ENCODE measurements at regions not wholly inside any gene's neighbourhood (a gene's known extent, or its start where the extent isn't known, plus 50 kb on each side); places are given as distances from the start of the nearest gene placed in this dataset.

DNA sequence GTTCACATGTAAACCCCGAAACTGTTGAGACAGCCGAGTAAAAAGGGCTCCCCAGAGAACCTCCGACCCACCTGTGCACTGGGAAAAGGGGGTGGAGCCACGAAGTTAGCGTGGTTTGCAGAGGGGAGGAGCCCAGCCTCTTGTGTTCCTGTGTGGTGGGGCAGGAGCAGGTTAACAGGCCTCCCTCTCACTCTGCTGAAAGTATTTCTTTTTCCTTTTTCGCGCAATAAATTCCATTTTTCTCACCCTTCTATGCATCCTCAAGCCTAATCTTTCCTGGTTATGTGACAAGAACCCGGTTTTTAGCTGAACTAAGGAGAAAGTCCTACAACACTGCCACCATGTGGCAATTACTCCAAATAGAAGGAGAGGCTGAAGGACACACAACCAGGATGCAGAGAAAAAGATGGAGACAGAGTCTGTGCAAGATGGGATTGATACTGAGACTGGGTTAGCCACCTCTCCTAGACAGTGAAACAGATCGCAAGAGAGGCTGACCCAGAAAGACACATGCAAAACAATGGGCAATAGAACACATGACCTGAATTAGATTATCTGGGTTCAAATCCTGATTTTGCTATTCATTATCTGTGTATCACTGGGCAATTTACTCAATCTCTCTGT, 168.7 kb upstream of the PRSS16 start:
- H3K27ac ChIP-seq (ENCODE audit: extremely low read length, insufficient read depth, low read length) = no peak overlapping the region
- CTCF ChIA-PET (ENCODE audit: low intra/inter-chr PET ratio, low total read pairs) = interaction anchor here (0.7 to 3.9 kb wide), 2 partner anchors 21 to 471 kb away, joined by 3 to 66 read pairs; no protein-coding TSS in a partner anchor
- whole genome bisulfite sequencing (ENCODE audit: low lambda C conversion rate) = 7% methylated on average over 9 of the region's 9 CpGs
- TF ChIP-seq ZBTB3 (CRISPR knock-in tag; IDR thresholded peaks at IDR 0.05; ENCODE audit: borderline replicate concordance, low read depth) (no peak), KLF6 (CRISPR knock-in tag; IDR thresholded peaks at IDR 0.05) (0 out of 2 replicates have a peak, but pooled peaks have one; percentile 32), PITX1 (CRISPR knock-in tag; IDR thresholded peaks at IDR 0.05) (no peak), ZNF33A (CRISPR knock-in tag; IDR thresholded peaks at IDR 0.05; ENCODE audit: borderline replicate concordance) (0 out of 2 replicates have a peak, but pooled peaks have one; percentile 10), ELF1 (CRISPR knock-in tag; IDR thresholded peaks at IDR 0.05) (peak; percentile 21; the same call in 1 of the 2 replicates), RAD21 (CRISPR knock-in tag; IDR thresholded peaks at IDR 0.05) (peak; percentile 85), KDM3A (CRISPR knock-in tag; IDR thresholded peaks at IDR 0.05; ENCODE audit: low read depth) (peak; percentile 53; the same call in 1 of the 2 replicates), CHD2 (IDR thresholded peaks at IDR 0.05; ENCODE audit: low read depth, low read length) (no peak), MAF1 (CRISPR knock-in tag; IDR thresholded peaks at IDR 0.05; ENCODE audit: borderline replicate concordance) (no peak), IRF2 (CRISPR knock-in tag; IDR thresholded peaks at IDR 0.05) (peak; percentile 41; the same call in 1 of the 2 replicates), MTA1 (CRISPR knock-in tag; IDR thresholded peaks at IDR 0.05; ENCODE audit: borderline replicate concordance) (no peak), TCF12 (IDR thresholded peaks at IDR 0.05) (no peak), TCF12 (CRISPR knock-in tag; IDR thresholded peaks at IDR 0.05) (no peak), ZNF570 (CRISPR knock-in tag; IDR thresholded peaks at IDR 0.05; ENCODE audit: borderline replicate concordance) (no peak)
- TF ChIP-seq, protein P1, sequence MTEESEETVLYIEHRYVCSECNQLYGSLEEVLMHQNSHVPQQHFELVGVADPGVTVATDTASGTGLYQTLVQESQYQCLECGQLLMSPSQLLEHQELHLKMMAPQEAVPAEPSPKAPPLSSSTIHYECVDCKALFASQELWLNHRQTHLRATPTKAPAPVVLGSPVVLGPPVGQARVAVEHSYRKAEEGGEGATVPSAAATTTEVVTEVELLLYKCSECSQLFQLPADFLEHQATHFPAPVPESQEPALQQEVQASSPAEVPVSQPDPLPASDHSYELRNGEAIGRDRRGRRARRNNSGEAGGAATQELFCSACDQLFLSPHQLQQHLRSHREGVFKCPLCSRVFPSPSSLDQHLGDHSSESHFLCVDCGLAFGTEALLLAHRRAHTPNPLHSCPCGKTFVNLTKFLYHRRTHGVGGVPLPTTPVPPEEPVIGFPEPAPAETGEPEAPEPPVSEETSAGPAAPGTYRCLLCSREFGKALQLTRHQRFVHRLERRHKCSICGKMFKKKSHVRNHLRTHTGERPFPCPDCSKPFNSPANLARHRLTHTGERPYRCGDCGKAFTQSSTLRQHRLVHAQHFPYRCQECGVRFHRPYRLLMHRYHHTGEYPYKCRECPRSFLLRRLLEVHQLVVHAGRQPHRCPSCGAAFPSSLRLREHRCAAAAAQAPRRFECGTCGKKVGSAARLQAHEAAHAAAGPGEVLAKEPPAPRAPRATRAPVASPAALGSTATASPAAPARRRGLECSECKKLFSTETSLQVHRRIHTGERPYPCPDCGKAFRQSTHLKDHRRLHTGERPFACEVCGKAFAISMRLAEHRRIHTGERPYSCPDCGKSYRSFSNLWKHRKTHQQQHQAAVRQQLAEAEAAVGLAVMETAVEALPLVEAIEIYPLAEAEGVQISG (CRISPR knock-in tag; IDR thresholded peaks at IDR 0.05) = peak; percentile 35; the same call in 1 of the 2 replicates
- TF ChIP-seq, protein P2, sequence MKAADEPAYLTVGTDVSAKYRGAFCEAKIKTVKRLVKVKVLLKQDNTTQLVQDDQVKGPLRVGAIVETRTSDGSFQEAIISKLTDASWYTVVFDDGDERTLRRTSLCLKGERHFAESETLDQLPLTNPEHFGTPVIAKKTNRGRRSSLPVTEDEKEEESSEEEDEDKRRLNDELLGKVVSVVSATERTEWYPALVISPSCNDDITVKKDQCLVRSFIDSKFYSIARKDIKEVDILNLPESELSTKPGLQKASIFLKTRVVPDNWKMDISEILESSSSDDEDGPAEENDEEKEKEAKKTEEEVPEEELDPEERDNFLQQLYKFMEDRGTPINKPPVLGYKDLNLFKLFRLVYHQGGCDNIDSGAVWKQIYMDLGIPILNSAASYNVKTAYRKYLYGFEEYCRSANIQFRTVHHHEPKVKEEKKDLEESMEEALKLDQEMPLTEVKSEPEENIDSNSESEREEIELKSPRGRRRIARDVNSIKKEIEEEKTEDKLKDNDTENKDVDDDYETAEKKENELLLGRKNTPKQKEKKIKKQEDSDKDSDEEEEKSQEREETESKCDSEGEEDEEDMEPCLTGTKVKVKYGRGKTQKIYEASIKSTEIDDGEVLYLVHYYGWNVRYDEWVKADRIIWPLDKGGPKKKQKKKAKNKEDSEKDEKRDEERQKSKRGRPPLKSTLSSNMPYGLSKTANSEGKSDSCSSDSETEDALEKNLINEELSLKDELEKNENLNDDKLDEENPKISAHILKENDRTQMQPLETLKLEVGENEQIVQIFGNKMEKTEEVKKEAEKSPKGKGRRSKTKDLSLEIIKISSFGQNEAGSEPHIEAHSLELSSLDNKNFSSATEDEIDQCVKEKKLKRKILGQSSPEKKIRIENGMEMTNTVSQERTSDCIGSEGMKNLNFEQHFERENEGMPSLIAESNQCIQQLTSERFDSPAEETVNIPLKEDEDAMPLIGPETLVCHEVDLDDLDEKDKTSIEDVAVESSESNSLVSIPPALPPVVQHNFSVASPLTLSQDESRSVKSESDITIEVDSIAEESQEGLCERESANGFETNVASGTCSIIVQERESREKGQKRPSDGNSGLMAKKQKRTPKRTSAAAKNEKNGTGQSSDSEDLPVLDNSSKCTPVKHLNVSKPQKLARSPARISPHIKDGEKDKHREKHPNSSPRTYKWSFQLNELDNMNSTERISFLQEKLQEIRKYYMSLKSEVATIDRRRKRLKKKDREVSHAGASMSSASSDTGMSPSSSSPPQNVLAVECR (CRISPR knock-in tag; IDR thresholded peaks at IDR 0.05; ENCODE audit: borderline replicate concordance) = peak; percentile 31; the same call in 1 of the 2 replicates

More for the DNA sequence above, 168.7 kb upstream of the PRSS16 start:
- POLR2A ChIA-PET = no interaction called here
- DNase-seq (ENCODE audit: low spot score) = peak; percentile 75
- H3K79me2 ChIP-seq (ENCODE audit: insufficient read depth, low read length) = no peaks in the 10 kb centered on the region
- ATAC-seq = peak; percentile 96
- intact Hi-C loops (cut with micrococcal nuclease; ENCODE audit: unreplicated experiment) (loop anchor here (1.0 to 2.0 kb wide), 2 partner anchors 122 to 472 kb away; no protein-coding TSS in a partner anchor), in situ Hi-C loops (cut with HindIII; ENCODE audit: extremely low pct_ligation_motif_present, low pct_unique_long_range_greater_than_20kb) (loop anchor here (5.0 kb wide), 1 partner anchor 467 kb away; no protein-coding TSS in a partner anchor)
- no peak overlapping the region for H3K9ac ChIP-seq (ENCODE audit: insufficient read depth, low read depth, low read length)
- H3K27me3 ChIP-seq (ENCODE audit: control insufficient read depth in 1 of 2, insufficient read depth in 2 of 2, low read length in 2 of 2) = no peaks in the 10 kb centered on the region
- peak overlapping the region; percentile 61 for H3K4me2 ChIP-seq (ENCODE audit: low read depth, low read length)
- no peaks in the 10 kb centered on the region for H3K36me3 ChIP-seq (replicated peaks in 1 of 2; ENCODE audit: control insufficient read depth in 1 of 2, insufficient read depth in 2 of 2, low read length in 2 of 2)
- H3K9me3 ChIP-seq (ENCODE audit: low read length) = no peaks in the 10 kb centered on the region
- no peaks in the 10 kb centered on the region for H4K20me1 ChIP-seq (ENCODE audit: insufficient read depth, low read length)
- FAIRE-seq = peak; percentile 93
- H3K4me1 ChIP-seq (ENCODE audit: insufficient read depth, low read length) = peaks cover 28% of the 10 kb centered on the region
- H2AFZ ChIP-seq (ENCODE audit: low read length) = peak overlapping the region; percentile 18
- peak overlapping the region; percentile 18 to 52 (median 19); a peak in 4 of 6 replicates for H3K4me3 ChIP-seq (replicated peaks in 1 of 3; ENCODE audit: insufficient read depth in 1 of 3, low read depth in 2 of 3, low read length in 3 of 3)
- no TSS peak for BruUV-seq (replicated peaks)

All from HepG2 (cell line).